AG04450 (cell line): ENCODE measurements at regions not wholly inside any gene's neighbourhood (a gene's known extent, or its start where the extent isn't known, plus 50 kb on each side); places are given as distances from the start of the nearest gene placed in this dataset.

ENCODE experiments used
- CTCF ChIA-PET: fragments of 300-600, 350-600 bp; formaldehyde crosslinking; extraction: SDS; loops from one replicate; lab custom pipeline; 2022; ENCODE audit warnings: antibody characterized with exemption, inconsistent platforms; lab: Charles Lee
- POLR2A ChIA-PET: fragments of 350-600 bp; formaldehyde crosslinking; extraction: SDS; loops from one replicate; lab custom pipeline; 2021; ENCODE audit warnings: antibody characterized with exemption, inconsistent platforms; lab: Yijun Ruan, JAX
- DNase-seq: peaks from one replicate; pipeline ENCODE4 v3.0.0-alpha.2; 2011; ENCODE audit warnings: low read depth, low spot score
- H3K27ac ChIP-seq: one replicate; pipeline ENCODE4 v1.5.1; 2012; ENCODE audit warnings: low read depth, low read length, control low read depth
- H3K27me3 ChIP-seq: one replicate; pipeline ENCODE4 v1.6.0; 2012; ENCODE audit warnings: low read length; ENCODE audit not compliant: control insufficient read depth, insufficient read depth
- H3K4me3 ChIP-seq: 2 replicates; pipeline ENCODE4 v1.5.1; 2011; ENCODE audit warnings: mild to moderate bottlenecking, low read depth, low read length, control low read depth
- H3K9me3 ChIP-seq: 2 replicates; pipeline ENCODE4 v1.5.1; 2012; ENCODE audit warnings: low read length; ENCODE audit not compliant: control insufficient read depth, insufficient read depth
- TF ChIP-seq, protein P1 (sequence below): IDR thresholded peaks from 2 replicates; pipeline ENCODE4 v1.5.1; 2011; ENCODE audit warnings: low read depth, low read length, control low read depth, inconsistent platforms

DNA sequence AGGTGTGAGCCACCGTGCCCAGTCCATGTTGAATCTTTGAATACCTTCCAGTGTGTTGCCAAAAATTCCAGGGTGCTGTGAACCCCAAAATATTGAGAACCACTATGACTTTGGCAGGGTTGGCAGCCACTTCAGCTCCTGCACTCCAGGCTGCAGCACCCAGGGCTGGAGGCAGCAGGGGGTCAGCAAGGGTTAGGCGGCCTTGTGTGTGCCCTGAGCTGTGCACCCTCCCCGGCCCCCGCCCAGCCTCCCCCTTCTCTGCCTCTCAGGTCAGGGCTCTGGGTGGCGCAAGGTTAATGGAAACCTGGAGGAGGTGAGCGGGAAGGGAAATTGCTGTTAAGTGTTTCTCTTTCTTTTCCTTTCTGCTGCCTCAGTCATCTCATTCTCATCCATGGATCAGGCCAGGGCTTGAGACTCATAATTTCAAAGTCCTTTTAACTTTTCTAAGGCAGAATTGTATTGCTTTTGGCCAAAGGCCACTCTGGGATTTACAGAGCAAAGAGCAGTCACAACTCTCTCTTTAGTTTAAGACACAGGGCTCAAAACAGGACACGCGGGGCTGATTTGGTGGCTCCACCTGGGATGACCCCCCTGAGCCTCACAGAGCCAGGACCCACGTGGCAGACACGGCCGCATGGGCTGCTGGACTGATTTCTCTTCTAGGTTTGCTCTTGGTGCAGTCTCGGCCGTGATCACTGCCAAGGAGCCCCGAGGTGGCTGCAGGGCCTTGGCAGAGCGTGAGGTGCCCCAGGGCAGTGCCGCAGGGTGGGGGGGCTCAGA is 212.3 kb downstream of the PTPRU start:
- no peaks in the 10 kb centered on the region for H3K9me3 ChIP-seq
- POLR2A ChIA-PET: no interaction called here
- H3K27ac ChIP-seq: no peak overlapping the region
- CTCF ChIA-PET: no interaction called here
- DNase-seq: no peak
- peaks cover 5% of the 10 kb centered on the region for H3K27me3 ChIP-seq
- no peak overlapping the region for H3K4me3 ChIP-seq
- TF ChIP-seq, protein P1, sequence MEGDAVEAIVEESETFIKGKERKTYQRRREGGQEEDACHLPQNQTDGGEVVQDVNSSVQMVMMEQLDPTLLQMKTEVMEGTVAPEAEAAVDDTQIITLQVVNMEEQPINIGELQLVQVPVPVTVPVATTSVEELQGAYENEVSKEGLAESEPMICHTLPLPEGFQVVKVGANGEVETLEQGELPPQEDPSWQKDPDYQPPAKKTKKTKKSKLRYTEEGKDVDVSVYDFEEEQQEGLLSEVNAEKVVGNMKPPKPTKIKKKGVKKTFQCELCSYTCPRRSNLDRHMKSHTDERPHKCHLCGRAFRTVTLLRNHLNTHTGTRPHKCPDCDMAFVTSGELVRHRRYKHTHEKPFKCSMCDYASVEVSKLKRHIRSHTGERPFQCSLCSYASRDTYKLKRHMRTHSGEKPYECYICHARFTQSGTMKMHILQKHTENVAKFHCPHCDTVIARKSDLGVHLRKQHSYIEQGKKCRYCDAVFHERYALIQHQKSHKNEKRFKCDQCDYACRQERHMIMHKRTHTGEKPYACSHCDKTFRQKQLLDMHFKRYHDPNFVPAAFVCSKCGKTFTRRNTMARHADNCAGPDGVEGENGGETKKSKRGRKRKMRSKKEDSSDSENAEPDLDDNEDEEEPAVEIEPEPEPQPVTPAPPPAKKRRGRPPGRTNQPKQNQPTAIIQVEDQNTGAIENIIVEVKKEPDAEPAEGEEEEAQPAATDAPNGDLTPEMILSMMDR: no peak

DNA sequence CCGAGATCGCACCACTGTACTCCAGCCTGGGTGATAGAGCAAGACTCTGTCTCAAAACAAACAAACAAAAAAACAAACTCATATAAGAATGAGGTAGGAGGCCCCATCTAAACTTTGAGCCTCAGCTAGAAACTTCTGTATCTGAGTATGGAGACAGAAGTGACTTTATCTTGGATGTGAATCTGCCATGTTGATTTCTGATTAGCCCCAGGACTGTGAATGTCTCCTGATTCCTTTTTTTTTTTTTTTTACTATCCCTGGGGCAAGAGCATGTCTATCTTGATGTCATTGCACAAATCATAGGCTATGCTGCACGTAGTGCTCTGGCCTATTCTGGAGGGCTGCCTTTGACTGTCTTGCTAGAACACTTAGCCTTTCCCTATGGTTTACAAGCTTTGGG is 211.0 kb downstream of the PTPRU start:
- H3K27me3 ChIP-seq: peaks cover 5% of the 10 kb centered on the region
- TF ChIP-seq, protein P1: no peak
- no peak overlapping the region for H3K4me3 ChIP-seq
- no peak for DNase-seq
- no peaks in the 10 kb centered on the region for H3K9me3 ChIP-seq
- ChIA-PET CTCF (interaction anchor here (0.7 to 0.9 kb wide), 2 partner anchors 132 to 257 kb away, joined by 3 read pairs; no protein-coding TSS in a partner anchor), POLR2A (no interaction called here)
- H3K27ac ChIP-seq: no peak overlapping the region

DNA sequence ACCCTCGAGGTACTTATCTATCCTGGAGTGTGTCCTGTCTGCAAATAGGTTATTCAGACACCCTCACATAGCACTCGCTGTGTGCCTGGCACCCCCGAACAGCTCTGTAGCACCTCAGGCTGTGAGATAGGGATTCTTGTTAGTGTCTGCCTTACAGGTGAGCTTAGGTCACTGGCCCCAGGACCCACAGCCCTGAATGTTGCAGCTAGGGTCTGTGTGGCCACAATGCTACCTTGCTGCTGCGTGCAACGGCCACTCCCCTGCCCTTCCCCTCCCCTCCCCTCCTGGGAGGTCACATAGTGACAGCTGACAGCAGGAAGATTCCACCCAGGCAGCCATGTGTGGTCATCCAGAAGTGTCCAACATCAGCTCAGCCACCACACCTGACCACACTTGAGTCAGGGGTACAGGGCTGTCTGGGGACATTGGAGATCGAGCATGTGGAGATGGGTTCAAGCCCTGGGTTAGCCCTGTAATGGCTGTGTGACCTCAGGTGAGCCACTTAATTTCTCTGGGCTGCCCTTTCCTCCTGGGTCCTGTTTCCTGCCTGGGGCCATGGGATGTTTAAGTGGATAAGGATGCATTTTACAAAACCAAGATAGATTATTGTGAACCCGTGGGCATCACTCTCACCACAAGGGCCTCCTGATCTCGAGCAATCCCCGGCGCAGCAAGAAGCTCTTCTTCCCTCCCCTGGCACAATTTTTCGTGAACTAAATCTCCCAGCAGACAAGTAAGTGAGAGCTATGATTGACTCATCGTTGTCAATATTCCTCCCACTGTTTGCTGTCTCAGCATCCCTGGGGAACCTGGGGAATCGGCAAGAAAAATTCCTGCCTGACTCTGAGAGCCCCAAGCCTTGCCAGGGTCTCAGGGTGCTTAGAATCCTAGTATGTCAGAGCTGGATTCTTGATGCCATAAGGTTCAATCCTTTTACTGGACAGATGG is 208.7 kb downstream of the PTPRU start:
- H3K27ac ChIP-seq: no peak overlapping the region
- ChIA-PET CTCF (no interaction called here), POLR2A (no interaction called here)
- peaks cover 7% of the 10 kb centered on the region for H3K27me3 ChIP-seq
- H3K4me3 ChIP-seq: no peak overlapping the region
- TF ChIP-seq, protein P1: no peak
- no peaks in the 10 kb centered on the region for H3K9me3 ChIP-seq
- no peak for DNase-seq

DNA sequence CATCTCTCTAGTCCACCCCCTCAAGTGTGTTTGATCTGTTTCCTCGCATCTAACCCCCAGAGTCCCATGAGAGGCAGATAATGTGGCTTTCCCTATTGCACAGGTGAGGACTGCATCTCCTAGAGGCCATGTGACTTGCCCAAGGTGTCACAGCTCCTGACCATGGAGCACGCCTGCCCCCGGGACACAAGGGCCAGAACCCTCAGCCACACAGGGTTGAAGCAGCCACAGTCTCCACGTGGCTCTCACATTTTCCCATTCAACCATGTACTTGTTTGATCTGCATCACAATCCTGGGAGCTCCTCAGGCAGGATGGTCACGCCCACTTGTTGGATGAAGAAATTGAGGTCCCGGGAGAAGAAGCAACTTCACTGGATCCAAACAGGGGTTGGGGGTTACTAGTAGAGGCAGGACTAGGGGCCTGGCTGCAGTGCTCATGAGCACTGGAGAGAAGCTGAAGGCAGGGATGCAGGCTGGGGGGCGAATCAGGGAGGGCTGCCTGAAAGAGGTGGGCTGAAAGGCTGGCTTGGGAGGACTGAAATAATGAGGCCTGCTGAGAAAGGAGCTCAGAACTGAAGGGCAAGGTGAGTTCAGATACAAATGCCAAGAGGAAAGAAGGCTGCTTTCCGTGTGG is 207.9 kb downstream of the PTPRU start:
- no peak overlapping the region for H3K4me3 ChIP-seq
- DNase-seq: no peak
- ChIA-PET CTCF (no interaction called here), POLR2A (no interaction called here)
- H3K9me3 ChIP-seq: no peaks in the 10 kb centered on the region
- H3K27ac ChIP-seq: no peak overlapping the region
- TF ChIP-seq, protein P1: no peak
- peaks cover 13% of the 10 kb centered on the region for H3K27me3 ChIP-seq
